Stimulated activated CD8-positive, alpha-beta memory T cell treated with anti-CD3 and anti-CD28 coated beads, Interleukin-7, amount 100 ng/mL, for 48 hours (primary cell): ENCODE measurements at regions not wholly inside any gene's neighbourhood (a gene's known extent, or its start where the extent isn't known, plus 50 kb on each side); places are given as distances from the start of the nearest gene placed in this dataset.

ENCODE experiments used
- DNase-seq, 2 donors: peaks; one replicate each; pipeline ENCODE4 v3.0.0-alpha.2; 2020; ENCODE audit warnings: low read depth in 1 of 2; ENCODE audit errors: extremely low read depth in 1 of 2

DNA sequence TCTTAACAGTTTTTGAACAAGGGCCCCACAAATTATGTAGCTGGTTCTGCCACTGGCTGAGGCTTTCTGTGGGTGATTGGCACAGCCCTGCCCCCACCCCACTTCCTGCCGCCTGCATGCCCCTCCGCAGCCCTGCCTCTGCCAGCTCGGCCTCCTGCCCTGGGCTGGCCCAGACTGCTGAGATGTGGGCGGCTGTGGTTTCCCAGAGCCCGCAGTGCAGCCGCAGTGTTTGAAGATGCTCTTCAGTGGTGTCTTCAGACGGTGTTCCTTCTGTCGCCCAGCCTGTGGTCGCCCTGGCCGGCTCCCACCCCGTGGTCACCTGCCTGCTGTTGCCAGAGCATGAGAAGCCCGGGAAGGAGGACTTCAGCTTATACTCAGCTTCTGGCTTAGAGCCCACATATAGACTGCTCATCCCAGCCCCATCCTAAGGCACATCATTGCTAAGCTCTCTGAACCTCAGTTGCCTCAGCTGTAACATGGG is 154.3 kb downstream of the VEGFA start:
- DNase-seq: peak; percentile 46 to 55

DNA sequence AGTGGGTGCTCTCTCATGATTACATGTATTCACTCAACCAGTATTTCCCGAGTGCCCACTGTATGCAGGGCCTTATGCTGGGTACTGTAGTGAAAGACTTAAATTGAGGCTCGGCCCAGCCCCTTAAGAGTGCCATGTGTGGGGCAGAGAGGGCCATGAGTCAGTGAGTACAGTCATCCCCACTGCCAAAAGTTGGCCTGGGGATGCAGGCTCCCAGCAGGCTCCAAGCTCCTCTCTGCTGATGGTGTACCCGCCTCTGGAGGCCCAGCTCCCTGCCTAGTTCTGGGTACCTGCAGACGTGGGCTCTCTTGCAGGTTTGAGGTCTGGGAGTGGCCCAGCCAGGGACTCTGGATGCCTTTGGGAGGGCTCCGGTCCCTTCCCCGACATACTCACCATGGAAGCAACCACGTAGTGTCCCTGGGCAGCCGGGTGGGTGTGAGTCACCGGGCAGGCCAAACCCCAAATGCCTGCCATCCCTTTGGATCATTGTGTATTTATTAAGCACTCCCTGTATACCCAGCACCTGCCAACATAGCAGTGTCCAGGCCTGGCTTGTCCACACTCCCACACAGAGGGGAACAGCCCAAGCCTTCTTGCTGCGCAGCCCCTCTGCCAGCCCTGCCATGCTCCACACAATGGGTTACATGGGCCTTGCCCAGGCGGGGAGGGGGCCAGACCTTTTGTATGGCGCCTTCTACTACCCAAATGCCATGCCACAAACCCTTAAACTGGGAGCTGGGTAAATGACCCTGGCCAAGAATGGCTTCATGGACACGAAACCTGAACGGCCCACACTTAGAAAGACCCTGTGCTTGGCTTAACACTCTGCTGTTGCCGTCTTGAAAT is 153.6 kb downstream of the VEGFA start:
- DNase-seq: no peak

DNA sequence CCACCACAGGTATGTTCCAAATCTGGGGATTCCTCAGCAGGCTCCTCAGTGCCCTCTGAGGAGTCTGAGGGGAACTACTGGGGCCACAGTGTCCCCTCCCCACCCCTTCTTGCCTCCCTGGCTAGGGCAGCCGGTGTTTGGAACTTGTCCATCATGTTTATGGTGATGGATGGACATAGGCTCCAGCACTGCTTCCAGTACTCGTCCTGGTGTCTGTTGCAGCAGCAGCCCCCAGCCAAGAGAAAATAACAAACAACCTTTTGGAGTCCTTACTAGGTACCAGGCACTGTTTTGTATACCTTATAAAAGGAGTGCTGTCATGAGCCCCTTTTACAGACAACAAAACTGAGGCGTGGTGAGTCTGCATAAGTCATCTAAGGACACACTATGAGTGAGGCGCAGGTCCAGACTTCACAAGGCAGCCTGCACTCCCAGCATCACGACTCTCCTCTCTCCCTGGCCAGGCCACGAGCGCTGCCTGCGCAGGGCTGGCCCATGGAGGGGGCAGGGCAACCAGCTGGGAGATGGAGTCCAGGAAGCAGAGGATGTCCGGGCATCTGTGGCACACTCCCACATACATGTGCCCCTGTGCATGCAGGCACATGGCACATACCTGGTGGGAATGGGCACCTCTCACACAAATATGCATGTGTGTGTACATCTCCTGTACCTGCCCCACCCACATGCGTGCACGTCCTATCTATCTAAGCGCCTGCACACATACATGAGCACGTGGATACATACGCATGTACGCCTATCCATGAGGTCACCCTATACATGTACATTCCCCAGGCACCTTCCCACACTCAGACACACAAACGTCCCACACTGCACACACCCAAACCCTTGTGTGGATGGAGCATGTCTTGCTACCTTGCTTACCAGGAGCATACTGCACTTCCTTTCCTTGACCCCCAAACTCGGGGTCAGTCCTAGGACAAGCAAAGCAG is 152.7 kb downstream of the VEGFA start:
- no peak for DNase-seq

DNA sequence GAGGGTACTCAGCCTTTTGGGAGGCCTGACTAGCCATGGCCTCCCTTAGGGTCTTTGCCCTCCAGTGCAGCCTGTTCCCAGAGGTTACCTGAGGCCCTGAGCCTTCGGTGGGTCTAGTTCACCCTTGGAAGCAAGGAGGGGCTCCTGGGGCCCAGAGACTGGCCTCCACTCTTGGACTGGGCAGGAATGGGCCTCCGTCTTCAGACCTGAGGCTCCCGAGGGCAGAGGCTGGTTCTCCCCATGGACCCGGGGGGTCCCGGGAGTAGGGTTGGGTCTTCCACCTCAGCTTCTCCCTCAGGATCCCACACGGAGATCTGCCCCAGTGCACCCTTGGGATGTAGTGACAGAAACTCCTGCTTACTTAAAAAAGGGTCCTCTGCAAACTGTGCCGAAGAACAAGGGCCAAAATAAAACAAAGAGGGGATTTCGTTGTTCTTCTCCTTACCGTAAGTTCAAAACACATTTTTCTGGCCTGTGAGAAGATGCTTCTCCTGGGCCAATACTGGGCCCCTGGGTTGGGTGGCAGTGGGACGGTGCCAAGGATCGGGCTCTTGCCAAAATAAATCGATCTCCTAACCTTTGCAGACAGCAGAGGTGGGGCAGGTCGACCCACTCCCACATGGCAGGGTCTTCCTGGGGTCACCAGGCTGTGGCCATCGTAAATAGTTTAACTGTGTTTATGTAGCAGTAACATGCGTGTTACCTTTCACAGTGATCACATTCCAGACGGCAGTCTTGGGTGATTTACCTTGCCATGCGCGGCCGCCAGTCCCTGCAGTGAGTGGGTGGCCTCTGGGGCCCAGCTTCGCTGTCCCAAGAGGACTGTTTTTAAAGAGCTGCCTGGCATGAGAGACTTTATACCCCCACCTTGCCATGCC is 151.8 kb downstream of the VEGFA start:
- no peak for DNase-seq

DNA sequence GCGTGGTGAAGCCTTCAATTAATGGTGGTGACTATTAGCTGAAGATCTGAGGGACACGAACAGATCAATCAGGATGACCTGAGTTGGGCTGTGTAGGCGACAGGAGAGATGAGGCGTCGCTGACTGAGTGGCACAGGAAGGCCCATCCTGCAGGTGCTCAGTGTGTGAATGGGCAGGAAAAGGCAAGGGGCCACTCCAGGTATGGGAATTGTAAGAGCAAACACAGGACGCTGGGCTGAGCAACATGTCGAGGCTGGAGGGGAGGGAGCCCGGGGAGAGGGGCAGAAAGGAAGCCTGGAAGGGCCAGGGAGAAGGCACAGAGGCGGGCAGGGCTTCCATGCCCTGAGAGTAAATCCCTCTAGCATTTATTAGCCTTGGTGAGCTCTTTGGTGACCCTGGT is 151.0 kb downstream of the VEGFA start:
- no peak for DNase-seq

DNA sequence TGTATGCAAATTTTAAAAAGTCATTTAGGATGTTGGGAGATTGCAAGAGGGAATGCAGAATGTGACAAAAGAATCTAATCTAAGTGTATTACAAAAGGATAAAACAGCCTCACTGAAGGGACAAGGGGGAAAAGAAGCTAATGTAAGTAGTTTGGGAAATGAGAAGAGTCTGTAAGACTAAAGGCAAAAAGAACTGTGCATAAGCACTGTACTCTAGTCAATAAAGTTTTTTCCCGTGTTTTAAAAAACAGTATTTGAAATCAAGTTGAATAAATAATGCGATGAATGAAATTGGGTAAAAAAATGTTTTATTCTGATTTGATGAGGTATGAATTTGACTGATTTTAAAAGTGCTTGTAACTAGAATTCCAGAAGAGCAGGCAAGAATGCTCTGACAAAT is 149.8 kb downstream of the VEGFA start:
- no peak for DNase-seq

DNA sequence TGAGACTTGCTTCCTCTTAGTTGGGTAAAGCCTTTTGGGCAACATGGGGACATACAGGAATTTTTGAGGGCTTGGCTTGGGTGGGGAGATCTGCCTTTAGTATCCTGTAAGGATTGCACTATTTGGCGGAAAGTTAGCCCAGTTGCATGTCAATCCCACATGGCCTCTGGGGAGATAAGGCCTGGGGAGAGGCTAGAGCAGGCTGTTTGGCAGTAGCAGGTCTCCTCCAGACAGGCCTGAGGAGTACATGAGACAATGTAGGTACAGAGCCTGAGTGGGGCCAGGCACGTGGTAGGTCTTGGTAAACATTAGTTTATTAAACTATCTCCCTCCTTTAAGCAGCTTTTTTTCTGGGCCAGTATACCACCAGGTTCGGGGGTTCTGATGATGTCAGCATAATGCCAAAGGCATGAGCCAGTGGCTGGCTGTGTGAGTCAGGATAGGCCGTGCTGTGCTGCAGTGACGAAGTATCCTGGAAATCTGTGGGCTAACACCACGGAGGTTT is 147.9 kb downstream of the VEGFA start:
- no peak for DNase-seq

DNA sequence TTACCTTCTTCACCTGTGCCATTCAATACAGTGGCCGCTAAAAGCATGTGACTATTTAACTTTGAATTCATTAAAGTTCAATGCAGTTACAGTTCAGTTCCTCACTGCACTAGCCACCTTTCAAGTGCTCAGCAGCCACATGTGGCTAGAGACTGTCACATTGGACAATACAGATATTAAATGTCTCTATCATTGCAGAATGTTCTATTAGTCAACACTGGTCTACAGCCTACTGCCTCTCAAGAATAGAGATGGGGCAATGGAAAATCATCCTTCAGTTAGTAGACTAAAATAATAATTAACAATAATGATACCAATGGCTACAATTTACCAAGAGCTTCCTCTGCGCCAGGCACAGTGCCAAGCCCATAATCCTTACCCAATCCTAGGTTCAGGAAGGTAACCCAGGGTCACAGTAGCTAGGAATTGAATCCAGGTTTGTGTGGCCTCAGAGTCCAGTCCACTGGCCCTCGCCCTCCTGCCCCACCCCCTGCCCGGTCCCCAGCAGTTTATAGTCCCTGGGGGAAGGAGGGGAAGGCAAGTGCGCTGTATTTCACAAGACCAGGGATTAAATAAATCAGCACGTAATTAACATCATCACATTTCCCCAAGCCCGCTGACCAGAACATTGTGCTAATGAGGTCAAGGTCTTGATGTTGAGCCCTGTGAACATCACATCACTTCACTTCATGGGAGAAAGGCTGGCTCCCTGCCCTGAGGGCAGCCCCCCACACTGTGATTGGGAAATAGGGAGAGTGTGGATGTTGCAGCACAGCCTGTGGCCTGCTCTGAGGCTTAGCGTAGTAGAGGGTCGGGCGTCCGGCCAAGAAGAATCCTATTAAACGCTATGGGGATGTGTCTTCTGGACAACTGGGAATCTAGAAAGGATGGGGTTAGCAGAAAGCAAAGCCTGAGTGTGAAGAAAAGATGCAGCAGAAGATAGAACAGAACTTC is 147.2 kb downstream of the VEGFA start:
- no peak for DNase-seq

DNA sequence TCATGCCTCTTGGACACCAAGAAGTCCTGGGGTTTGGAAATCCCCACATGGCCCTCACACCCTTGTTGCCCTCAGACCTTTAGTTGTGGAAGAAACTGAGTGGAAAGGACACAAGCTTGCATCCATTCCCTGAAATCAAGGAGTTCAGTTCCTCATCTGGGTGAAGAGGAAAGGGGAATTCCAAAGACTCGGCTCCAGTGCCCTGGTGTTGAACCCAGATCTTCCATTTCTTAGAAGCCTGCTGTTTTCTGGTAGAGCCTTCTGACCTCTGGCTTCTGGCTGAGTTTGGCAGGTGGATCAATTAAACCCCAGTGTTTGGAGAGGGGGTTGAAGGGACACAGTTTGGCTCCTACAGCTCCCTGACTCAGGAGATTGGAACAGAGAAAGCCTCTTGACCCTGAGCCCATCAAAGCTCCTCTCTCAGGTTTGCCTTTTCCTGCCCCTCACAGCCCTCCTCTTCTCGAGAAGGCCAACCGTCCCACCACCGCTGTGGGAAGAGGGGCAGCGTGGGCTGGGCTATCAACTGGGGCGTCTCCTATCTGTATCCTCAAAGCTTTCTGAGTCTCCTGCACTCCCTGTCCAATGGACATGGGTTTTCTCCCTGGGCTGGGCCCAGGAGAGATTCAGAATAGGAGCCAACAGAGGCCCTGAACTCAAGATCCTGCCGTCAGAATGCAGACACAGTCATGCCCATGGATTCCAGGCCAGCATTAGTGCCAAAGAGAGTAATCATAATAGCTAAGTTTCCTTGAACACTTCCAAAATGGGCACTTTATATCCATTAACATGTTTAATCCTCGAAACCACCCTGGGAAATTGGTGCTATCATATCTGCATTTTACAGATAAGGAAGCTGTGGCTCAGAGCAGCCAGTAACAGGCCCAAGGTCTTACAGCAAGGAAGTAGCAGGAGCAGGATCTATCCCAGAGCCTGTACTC is 146.2 kb downstream of the VEGFA start:
- DNase-seq: no peak

DNA sequence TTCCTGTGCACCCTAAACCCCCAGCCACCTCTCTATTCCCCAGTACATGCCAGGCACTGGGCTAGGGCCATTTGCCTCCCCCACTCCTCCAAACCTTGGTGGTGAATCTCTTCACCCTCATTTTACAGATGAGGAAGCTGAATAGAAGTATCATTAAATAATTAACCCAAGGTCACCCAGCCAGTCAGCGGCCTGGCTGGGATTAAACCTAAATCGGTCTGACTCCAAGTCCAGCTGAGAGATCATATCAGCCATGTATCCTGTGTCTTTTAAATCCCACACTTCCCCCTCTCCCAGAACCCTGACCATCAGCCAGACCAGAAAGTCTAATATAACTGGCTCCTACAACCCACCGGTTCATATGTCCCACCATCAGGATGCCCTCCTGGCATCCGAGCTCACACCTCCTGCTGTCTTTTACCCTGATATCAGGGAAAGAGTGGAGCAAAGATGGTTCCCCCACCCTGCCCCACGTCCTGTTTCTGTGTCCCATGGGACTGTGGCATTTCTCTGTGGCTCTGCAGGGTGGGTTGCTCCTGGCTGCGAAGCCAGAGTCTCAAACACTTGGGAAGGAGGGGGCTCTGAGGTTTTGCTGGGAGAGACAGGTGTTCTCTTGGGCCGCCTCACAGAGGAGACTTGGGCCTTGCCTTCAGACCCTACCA is 145.3 kb downstream of the VEGFA start:
- no peak for DNase-seq

DNA sequence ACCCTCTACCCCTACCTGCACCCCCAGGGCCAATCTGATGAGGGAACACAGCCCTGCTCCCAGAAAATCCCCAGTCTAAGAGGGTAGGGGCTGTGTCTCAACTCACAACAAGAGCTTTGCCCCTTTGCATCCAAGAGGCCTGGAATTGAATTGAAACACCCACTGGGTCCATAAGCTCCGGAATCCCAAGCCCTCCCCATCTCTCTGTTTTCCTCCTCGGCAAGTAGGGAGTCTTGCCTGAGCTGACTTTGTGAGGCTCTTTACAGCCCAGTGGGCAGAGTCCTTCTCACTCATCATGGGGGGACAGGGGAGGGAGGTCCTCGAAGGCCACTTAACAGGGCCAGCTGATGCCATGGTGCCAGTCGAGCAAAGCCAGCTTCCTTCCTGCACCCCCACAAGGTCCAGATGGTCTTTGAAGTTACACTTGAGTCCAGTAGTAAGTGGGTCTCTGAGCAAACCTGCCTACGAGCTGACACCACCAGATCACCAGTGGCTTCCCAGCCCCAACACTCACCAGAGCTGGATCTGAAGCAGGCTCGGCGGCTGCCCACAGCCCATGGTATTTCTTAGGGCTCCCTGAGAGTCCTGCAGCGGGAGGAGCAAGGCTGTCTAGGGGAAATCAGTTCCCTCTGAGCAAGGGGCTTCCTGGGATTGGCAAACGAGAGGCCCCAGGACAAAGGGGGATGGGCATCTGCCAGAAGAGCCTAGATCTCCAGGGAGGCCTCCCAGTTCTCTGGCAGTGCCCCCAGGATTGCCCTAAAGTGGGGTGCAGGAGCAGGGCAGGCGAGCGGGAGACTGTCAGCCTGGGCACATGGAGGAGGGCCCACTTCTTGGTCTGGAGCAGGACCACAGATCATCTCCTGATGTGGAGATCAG is 144.5 kb downstream of the VEGFA start:
- DNase-seq: no peak

DNA sequence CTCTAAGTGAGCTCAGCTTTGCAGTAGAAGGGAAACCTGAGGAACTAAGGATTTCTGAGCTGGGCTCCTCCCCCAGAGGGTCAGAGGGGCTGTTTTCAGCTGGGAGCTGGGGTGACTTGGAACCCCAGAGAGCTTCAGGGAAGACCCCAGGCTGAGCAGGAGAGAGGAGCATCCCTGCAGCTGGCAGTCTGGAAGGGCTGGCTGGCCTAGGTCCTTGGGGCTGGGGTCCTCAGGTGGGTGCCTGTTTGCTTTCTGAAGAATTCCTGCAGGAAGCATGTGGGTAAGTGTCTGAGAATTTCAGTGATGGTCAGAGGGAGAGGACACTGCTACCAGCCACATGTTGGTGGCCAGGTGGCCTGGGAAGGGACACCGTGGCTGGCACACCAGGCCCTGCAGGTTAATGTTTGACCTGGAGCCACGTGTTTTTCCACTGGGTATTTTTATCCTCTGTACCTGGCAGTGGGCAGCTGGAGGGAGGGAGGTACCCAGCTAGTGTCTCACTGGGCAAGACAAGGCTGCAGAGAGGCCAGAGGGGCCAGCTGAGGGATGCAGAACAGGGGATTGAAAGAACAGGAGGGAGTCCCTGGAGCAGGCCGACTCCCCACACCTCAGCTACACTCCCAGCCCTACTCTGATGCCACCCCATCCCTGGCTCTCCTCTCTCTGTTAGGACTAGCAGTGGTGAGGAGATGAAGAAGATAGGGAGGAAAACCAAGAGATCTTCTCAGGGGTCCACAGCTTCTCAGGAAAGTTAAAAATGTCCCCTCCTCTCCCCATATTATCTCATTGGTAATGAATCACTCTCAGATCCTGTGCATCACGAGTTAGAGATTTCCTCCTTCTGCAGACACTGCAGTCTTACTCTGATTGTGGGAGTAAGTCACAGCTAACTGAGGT is 143.6 kb downstream of the VEGFA start:
- no peak for DNase-seq

DNA sequence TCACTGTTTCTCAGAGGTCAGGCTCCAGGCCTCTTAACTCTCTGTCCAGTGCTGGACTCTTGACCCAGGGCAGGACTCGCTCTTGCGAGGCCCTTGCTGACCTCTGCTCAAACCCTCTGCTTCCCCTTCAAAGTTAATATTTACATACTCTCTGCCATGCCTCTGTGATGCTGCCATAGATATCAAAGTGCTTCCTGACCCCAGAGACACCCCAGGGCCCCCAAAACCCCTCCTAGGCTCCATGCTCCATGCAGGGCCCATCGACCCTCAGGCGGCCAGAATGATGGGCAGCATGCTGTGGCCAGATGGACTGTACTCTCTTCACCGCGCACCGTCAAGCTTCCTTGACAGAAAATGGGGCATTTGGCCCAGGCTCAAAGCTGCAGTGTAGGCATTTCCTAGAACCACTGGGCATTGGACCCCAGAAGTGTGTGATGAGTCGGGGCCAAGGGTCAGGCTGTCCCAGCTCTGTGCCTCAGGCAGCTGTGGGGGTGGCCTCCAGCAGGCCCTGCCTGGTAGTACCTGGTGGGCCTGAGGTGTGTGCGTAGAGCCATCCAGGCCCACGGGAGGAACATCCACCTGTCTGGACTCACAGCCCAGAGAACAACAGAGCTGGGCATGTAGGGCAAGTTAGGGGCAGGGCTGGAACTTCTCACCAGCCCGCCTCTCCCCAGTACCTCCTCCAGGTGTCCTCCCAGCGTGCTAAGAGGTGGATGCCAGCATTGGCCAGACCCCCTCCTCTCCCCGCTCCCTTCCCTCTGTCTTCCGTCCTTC is 142.8 kb downstream of the VEGFA start:
- DNase-seq: no peak

DNA sequence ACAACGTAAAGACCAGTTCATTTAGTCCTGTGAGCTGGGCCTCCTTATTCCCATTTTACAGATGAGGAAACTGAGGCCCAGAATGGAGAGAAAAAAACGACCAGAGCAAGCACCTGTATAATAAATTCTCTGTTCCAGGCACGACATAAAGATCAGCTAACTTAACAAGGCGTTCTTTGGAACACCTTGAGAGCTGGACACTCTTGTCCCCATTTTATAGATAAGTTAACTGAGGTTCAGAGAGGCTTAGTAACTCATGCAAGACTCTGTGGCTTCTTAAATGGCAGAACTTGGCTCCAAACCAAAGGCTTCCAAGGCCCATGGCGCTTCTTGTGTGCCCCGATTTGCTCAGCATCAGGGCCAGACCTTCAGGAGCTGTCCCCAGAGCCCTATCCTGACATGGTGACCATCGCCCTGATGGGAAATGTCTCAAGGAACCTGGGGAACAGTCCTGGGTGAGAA is 142.1 kb downstream of the VEGFA start:
- DNase-seq: no peak
